BE2C (cell line): ENCODE measurements at regions not wholly inside any gene's neighbourhood (a gene's known extent, or its start where the extent isn't known, plus 50 kb on each side); places are given as distances from the start of the nearest gene placed in this dataset.

ENCODE experiments used
- DNase-seq: peaks from one replicate; pipeline ENCODE4 v3.0.0-alpha.2; 2020
- H3K27me3 ChIP-seq: fragments of 250-450 bp; sonication (Bioruptor Pico); 2 replicates; pipeline ENCODE4 v1.5.1; 2020; ENCODE audit warnings: mild to moderate bottlenecking
- H3K36me3 ChIP-seq: fragments of 250-450 bp; sonication (Bioruptor Pico); 2 replicates; pipeline ENCODE4 v1.5.1; 2020; ENCODE audit warnings: mild to moderate bottlenecking
- H3K4me1 ChIP-seq: fragments of 250-450 bp; sonication (Bioruptor Pico); 2 replicates; pipeline ENCODE4 v1.5.1; 2020
- H3K4me3 ChIP-seq: 2 replicates; pipeline ENCODE4 v1.5.1; 2011; ENCODE audit warnings: low read depth, low read length
- H3K9me3 ChIP-seq: fragments of 250-450 bp; sonication (Bioruptor Pico); 2 replicates; pipeline ENCODE4 v1.5.1; 2020
- TF ChIP-seq, protein P1 (sequence below): IDR thresholded peaks from 2 replicates; pipeline ENCODE4 v1.5.1; 2012; ENCODE audit warnings: mild to moderate bottlenecking, low read depth, low read length

DNA sequence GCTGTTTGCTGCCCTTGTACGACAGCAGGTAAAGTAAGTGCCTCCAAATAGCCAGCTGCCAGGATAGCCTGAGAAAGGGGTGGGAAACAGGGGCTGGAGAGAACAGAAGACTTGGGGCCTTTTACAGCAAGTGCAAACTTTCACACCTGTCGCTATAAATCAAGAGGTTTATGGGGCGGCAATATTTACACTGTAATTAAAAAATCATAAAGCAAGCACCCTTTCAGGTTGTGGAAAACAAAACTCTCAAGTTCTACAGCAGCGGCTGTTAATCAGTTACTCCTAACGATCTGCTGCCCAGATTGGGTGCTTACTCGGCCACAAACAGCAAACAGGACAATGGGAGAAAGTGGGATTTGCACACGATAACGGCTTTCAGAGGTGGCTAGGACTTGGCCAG lies 359.5 kb upstream of the ETAA1 start:
- Histone ChIP-seq H3K9me3 (no peaks in the 10 kb centered on the region), H3K27me3 (no peaks in the 10 kb centered on the region), H3K36me3 (no peaks in the 10 kb centered on the region), H3K4me1 (no peaks in the 10 kb centered on the region), H3K4me3 (no peak overlapping the region)
- TF ChIP-seq, protein P1, sequence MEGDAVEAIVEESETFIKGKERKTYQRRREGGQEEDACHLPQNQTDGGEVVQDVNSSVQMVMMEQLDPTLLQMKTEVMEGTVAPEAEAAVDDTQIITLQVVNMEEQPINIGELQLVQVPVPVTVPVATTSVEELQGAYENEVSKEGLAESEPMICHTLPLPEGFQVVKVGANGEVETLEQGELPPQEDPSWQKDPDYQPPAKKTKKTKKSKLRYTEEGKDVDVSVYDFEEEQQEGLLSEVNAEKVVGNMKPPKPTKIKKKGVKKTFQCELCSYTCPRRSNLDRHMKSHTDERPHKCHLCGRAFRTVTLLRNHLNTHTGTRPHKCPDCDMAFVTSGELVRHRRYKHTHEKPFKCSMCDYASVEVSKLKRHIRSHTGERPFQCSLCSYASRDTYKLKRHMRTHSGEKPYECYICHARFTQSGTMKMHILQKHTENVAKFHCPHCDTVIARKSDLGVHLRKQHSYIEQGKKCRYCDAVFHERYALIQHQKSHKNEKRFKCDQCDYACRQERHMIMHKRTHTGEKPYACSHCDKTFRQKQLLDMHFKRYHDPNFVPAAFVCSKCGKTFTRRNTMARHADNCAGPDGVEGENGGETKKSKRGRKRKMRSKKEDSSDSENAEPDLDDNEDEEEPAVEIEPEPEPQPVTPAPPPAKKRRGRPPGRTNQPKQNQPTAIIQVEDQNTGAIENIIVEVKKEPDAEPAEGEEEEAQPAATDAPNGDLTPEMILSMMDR = no peak
- no peak for DNase-seq

DNA sequence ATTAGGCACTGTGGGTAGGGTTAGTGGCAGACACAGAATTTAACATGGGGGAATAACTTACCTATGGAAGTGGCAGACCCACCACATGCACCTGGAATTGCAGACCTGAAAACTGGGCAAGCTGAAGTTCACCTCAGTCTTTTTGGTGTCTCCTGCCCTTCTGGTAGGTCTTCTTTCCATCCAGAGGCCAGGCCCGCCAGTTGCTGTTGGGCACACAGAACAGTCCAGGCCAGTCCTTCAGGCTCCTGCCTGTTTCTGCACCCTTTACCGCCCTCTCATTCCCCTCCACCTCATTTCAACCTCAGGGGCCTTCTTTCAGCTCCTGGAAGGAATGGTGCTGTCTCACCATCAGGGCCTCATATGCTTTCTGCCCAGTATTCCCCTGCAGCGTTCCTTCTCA lies 358.9 kb upstream of the ETAA1 start:
- Histone ChIP-seq H3K27me3 (no peaks in the 10 kb centered on the region), H3K9me3 (no peaks in the 10 kb centered on the region), H3K36me3 (no peaks in the 10 kb centered on the region), H3K4me3 (no peak overlapping the region), H3K4me1 (no peaks in the 10 kb centered on the region)
- TF ChIP-seq, protein P1 = no peak
- no peak for DNase-seq

DNA sequence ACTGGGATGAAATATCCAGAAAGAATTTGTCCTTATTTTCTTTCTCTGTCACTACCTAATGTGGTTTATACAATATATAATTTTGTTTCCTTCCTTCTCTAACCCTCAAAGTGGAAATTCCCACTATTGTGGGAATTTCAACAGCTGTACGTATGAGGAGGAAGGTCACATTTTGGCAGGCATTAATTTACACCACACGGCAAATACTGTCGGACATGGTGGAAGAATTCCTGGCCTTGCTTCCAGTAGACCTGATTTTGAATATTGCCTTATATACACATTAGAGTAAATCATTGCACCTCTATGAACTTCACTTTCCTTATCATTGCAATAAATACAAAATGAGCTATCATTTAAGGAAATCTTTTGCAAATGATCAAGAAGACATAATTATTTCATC lies 358.1 kb upstream of the ETAA1 start:
- TF ChIP-seq, protein P1 = no peak
- no peaks in the 10 kb centered on the region for H3K36me3 ChIP-seq
- no peaks in the 10 kb centered on the region for H3K9me3 ChIP-seq
- H3K4me1 ChIP-seq = no peaks in the 10 kb centered on the region
- no peak overlapping the region for H3K4me3 ChIP-seq
- no peaks in the 10 kb centered on the region for H3K27me3 ChIP-seq
- DNase-seq = no peak

DNA sequence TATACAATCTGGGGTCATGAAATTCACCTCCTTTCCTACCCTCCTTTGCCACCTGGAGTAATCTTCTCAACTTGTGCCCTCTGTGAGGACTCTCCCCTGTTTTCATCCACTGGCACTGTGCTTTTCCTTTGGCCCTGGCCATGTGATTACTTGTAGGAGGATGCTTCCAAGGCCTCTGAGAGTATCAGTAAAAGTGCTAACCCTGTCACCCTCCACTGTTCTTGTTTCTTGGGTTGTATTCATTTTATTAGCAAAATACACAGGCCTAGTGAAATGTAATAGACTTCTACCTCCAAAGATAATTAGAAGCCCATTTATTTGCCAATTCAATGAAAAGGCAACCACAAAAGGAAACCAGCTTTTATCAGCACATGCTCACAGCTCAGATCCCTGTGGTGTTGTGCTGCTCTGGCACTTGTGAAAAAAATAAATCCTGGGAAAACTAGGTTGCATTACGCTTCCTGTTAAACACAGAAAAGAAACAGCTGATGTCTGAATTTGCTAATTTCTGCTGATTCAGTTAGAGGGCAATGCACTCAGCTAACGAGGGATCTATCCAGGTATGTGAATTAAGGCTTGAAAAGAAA lies 357.5 kb upstream of the ETAA1 start:
- H3K4me1 ChIP-seq = no peaks in the 10 kb centered on the region
- no peaks in the 10 kb centered on the region for H3K27me3 ChIP-seq
- H3K4me3 ChIP-seq = no peak overlapping the region
- no peak for DNase-seq
- TF ChIP-seq, protein P1 = no peak
- H3K9me3 ChIP-seq = no peaks in the 10 kb centered on the region
- no peaks in the 10 kb centered on the region for H3K36me3 ChIP-seq

DNA sequence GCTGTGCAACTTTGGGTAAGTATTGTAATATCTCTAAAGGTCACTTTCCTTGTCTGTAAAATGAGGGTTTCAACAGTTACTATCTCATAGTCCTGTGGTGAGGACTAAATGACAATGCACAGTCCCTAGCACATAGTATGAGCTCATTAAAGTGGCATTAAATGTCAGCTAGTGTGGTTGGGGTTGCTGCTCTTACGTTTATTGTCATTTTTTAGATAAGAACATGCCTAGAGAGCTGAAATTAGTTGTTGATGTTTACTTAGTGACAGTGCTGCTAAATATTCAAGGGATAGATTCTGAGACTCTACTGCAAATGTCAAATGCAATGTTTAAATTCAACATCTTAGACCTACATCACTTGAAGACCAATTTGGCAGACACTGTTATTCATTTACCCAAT lies 356.1 kb upstream of the ETAA1 start:
- H3K4me3 ChIP-seq = no peak overlapping the region
- no peaks in the 10 kb centered on the region for H3K27me3 ChIP-seq
- DNase-seq = no peak
- H3K9me3 ChIP-seq = no peaks in the 10 kb centered on the region
- no peaks in the 10 kb centered on the region for H3K4me1 ChIP-seq
- no peaks in the 10 kb centered on the region for H3K36me3 ChIP-seq
- TF ChIP-seq, protein P1 = no peak

DNA sequence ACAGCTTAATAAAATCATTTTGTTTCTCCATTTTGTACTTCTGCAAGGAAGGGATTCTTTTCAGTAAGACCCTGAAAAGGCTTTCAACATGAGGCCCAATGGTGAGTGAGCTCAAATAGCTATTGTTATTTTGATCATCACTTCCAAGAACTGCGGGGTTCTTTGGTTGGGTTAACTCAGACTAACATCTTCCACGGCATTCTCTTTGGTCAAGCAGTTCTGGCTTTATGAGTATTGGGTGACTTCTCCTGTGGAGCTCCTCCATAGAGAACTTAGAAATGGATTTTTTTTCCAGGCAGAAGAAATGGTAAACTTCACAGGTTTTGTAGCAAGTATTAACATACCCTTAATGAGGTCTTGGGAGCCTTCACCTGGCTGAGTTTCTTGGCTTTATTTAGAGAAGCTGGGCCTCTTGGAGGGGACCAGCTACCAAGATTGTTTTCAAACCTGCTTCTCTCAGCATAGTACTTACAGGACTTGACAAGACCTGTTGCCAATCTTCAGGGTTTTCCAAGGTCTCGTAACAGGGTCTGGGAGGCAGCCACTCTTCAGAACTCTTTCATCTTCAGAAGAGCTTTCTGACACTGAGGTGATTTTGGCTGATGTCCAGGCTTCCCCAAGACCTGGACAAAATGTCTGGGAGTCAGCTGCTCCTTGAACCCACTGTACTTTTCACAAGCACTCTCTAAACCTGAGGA lies 353.2 kb upstream of the ETAA1 start:
- DNase-seq = no peak
- H3K4me3 ChIP-seq = no peak overlapping the region
- H3K27me3 ChIP-seq = no peaks in the 10 kb centered on the region
- no peaks in the 10 kb centered on the region for H3K4me1 ChIP-seq
- H3K9me3 ChIP-seq = no peaks in the 10 kb centered on the region
- TF ChIP-seq, protein P1 = no peak
- no peaks in the 10 kb centered on the region for H3K36me3 ChIP-seq
